ENCODE measurements at regions not wholly inside any gene's neighbourhood (a gene's known extent, or its start where the extent isn't known, plus 50 kb on each side); places are given as distances from the start of the nearest gene placed in this dataset.

GRCh38 chrX:112137276-112137675 lies 54.7 kb upstream of the TRPC5 start:
- H3K4me2 ChIP-seq = no peak overlapping the region
- WGBS (ENCODE audit: low lambda C conversion rate, missing lambda C conversion rate) = 68% methylated on average over 4 of the region's 4 CpGs
- H3K9me2 ChIP-seq (replicated peaks; ENCODE audit: insufficient read depth) = no peaks in the 10 kb centered on the region
- no peak overlapping the region for H3K4me3 ChIP-seq
- H3K79me2 ChIP-seq = no peaks in the 10 kb centered on the region
- TF ChIP-seq CTCF (IDR thresholded peaks at IDR 0.05; ENCODE audit: poor library complexity) = no peak
- TF ChIP-seq EZH2phosphoT487 (IDR thresholded peaks at IDR 0.05; ENCODE audit: low read depth, severe bottlenecking, unreplicated experiment) = no peak
- no peak for TF ChIP-seq EZH2 (IDR thresholded peaks at IDR 0.05; ENCODE audit: borderline replicate concordance)
- no peaks in the 10 kb centered on the region for H3K36me3 ChIP-seq (replicated peaks; ENCODE audit: insufficient read depth, low read depth)
- H3K27ac ChIP-seq = no peak overlapping the region
- H3K27me3 ChIP-seq = no peaks in the 10 kb centered on the region
- H3K9me3 ChIP-seq (ENCODE audit: low read depth) = no peaks in the 10 kb centered on the region
- no peaks in the 10 kb centered on the region for H4K20me1 ChIP-seq (ENCODE audit: insufficient read depth, poor library complexity, severe bottlenecking)
- DNase-seq (ENCODE audit: low spot score) = no peak
- no peaks in the 10 kb centered on the region for H3K4me1 ChIP-seq (ENCODE audit: insufficient read depth)
- no peak overlapping the region for H2AFZ ChIP-seq

Data from hepatocyte (in vitro differentiated cells).